CD4-positive, alpha-beta T cell (primary cell): ENCODE measurements at regions not wholly inside any gene's neighbourhood (a gene's known extent, or its start where the extent isn't known, plus 50 kb on each side); places are given as distances from the start of the nearest gene placed in this dataset.

Source experiments
- ATAC-seq: fragments of 200-7000 bp; cut with Tn5 transposase; one replicate; pipeline ENCODE4 v1.10.0; 2022; ENCODE audit warnings: mild to moderate bottlenecking; ENCODE audit not compliant: poor library complexity
- CTCF ChIA-PET: fragments of 350-600 bp; sonication (Branson Sonifier 250); formaldehyde crosslinking; loops from one replicate; lab custom pipeline; 2021; ENCODE audit warnings: antibody characterized with exemption, inconsistent platforms; lab: Charles Lee
- POLR2A ChIA-PET: fragments of 350-600 bp; sonication (Branson Sonifier 250); formaldehyde crosslinking; loops from one replicate; lab custom pipeline; 2021; ENCODE audit warnings: antibody characterized with exemption, inconsistent platforms; lab: Charles Lee
- DNase-seq, 14 experiments: peaks; one replicate each; pipeline ENCODE4 v3.0.0-alpha.2; 2013 to 2020; ENCODE audit warnings: mixed read lengths in 2 of 14
- H3K27ac ChIP-seq, 2 donors: one replicate each; pipeline versions ENCODE4 v1.5.1 to v1.7.0; 2013; ENCODE audit warnings: low read length in 2 of 2, low read depth in 1 of 2, mild to moderate bottlenecking in 1 of 2
- H3K27me3 ChIP-seq, 2 experiments: 1 replicate in 1 of 2; 2 replicates in 1 of 2; pipeline versions ENCODE4 v1.6.1 to v1.7.0; 2013; ENCODE audit warnings: low read length in 2 of 2, control low read depth in 1 of 2, mild to moderate bottlenecking in 1 of 2, moderate library complexity in 1 of 2; ENCODE audit not compliant: insufficient read depth in 2 of 2, control insufficient read depth in 1 of 2
- H3K36me3 ChIP-seq: one replicate; pipeline ENCODE4 v1.6.1; 2013; ENCODE audit warnings: low read length, control low read depth; ENCODE audit not compliant: insufficient read depth
- H3K4me1 ChIP-seq: one replicate; pipeline ENCODE4 v1.6.1; 2013; ENCODE audit warnings: low read length, control low read depth; ENCODE audit not compliant: insufficient read depth
- H3K4me3 ChIP-seq: one replicate; pipeline ENCODE4 v1.5.1; 2013; ENCODE audit warnings: mild to moderate bottlenecking, low read length, moderate library complexity
- H3K9me3 ChIP-seq, 2 experiments: 1 replicate in 1 of 2; 2 replicates in 1 of 2; pipeline versions ENCODE4 v1.6.1 to v1.7.0; 2013; ENCODE audit warnings: low read length in 2 of 2, mild to moderate bottlenecking in 2 of 2, control low read depth in 1 of 2, moderate library complexity in 1 of 2; ENCODE audit not compliant: control insufficient read depth in 1 of 2, insufficient read depth in 1 of 2
- H3K27ac Mint-ChIP-seq: one replicate; pipeline ENCODE4 v1.8.0; 2020; ENCODE audit warnings: mixed read lengths
- H3K27me3 Mint-ChIP-seq: one replicate; pipeline ENCODE4 v1.8.0; 2021; ENCODE audit warnings: mixed read lengths
- H3K36me3 Mint-ChIP-seq: one replicate; pipeline ENCODE4 v1.8.0; 2021; ENCODE audit warnings: low read depth, mixed read lengths
- H3K4me1 Mint-ChIP-seq: one replicate; pipeline ENCODE4 v1.8.0; 2021; ENCODE audit warnings: low read depth, mixed read lengths
- H3K4me3 Mint-ChIP-seq: one replicate; pipeline ENCODE4 v1.8.0; 2020; ENCODE audit warnings: mild to moderate bottlenecking, mixed read lengths
- H3K9me3 Mint-ChIP-seq: one replicate; pipeline ENCODE4 v1.8.0; 2020; ENCODE audit warnings: mixed read lengths
- CTCF ChIP-seq: fragments of 200-600 bp; IDR thresholded peaks from one replicate; pipeline ENCODE4 v1.8.0; 2022; ENCODE audit warnings: antibody characterized with exemption, mild to moderate bottlenecking
- intact Hi-C, 2 experiments: fragments of 100-400 bp; cut with DNase I in 1 of 2; cut with micrococcal nuclease in 1 of 2; formaldehyde crosslinking; loops; one replicate each; pipeline versions ENCODE4 v1.15.1 to v1.9.0; 2023 to 2025; cut with DNase I, micrococcal nuclease

GRCh38 chr15:93981706-93982105 is 249.7 kb upstream of the MCTP2 start:
- H3K4me3 ChIP-seq = no peak overlapping the region
- Mint-ChIP-seq H3K27me3 (no peaks in the 10 kb centered on the region), H3K9me3 (no peaks in the 10 kb centered on the region), H3K27ac (no peak overlapping the region), H3K4me3 (no peak overlapping the region), H3K36me3 (no peaks in the 10 kb centered on the region), H3K4me1 (peaks cover 17% of the 10 kb centered on the region)
- H3K27ac ChIP-seq = no peak overlapping the region
- ATAC-seq (no peak), DNase-seq (no peak)
- POLR2A ChIA-PET = no interaction called here
- no peak for TF ChIP-seq CTCF
- H3K36me3 ChIP-seq = no peaks in the 10 kb centered on the region
- CTCF ChIA-PET = no interaction called here
- peaks cover 13% of the 10 kb centered on the region for H3K4me1 ChIP-seq
- H3K27me3 ChIP-seq = no peaks in the 10 kb centered on the region
- H3K9me3 ChIP-seq = no peaks in the 10 kb centered on the region
- intact Hi-C loops = no loop called here

- H3K27me3 Mint-ChIP-seq = no peaks in the 10 kb centered on the region
- no peaks in the 10 kb centered on the region for H3K27me3 ChIP-seq
- intact Hi-C loops = no loop called here
- ChIA-PET POLR2A (no interaction called here), CTCF (no interaction called here)
- no peak overlapping the region for H3K4me3 Mint-ChIP-seq
- H3K9me3 ChIP-seq = no peaks in the 10 kb centered on the region
- no peak for DNase-seq
- peaks cover 4% of the 10 kb centered on the region for H3K4me1 Mint-ChIP-seq
- H3K9me3 Mint-ChIP-seq = no peaks in the 10 kb centered on the region
- no peak for TF ChIP-seq CTCF
- H3K4me3 ChIP-seq = no peak overlapping the region
- no peaks in the 10 kb centered on the region for H3K36me3 Mint-ChIP-seq
- no peaks in the 10 kb centered on the region for H3K4me1 ChIP-seq
- H3K27ac ChIP-seq = no peak overlapping the region
- H3K27ac Mint-ChIP-seq = no peak overlapping the region
- no peak for ATAC-seq
- H3K36me3 ChIP-seq = no peaks in the 10 kb centered on the region
Measured at GRCh38 chr15:93980261-93980911, 251.0 kb upstream of the MCTP2 start.

- H3K9me3 Mint-ChIP-seq = no peaks in the 10 kb centered on the region
- DNase-seq (no peak), ATAC-seq (no peak)
- no peaks in the 10 kb centered on the region for H3K27me3 Mint-ChIP-seq
- no peaks in the 10 kb centered on the region for H3K4me1 ChIP-seq
- intact Hi-C loops = no loop called here
- CTCF ChIA-PET = no interaction called here
- H3K4me1 Mint-ChIP-seq = no peaks in the 10 kb centered on the region
- H3K27ac ChIP-seq = no peak overlapping the region
- H3K36me3 ChIP-seq = no peaks in the 10 kb centered on the region
- POLR2A ChIA-PET = interaction anchor here (1.0 kb wide), 1 partner anchor 11 kb away, joined by 3 read pairs; no protein-coding TSS in a partner anchor
- H3K36me3 Mint-ChIP-seq = no peaks in the 10 kb centered on the region
- H3K4me3 ChIP-seq = no peak overlapping the region
- no peak overlapping the region for H3K27ac Mint-ChIP-seq
- no peak for TF ChIP-seq CTCF
- no peaks in the 10 kb centered on the region for H3K9me3 ChIP-seq
- no peak overlapping the region for H3K4me3 Mint-ChIP-seq
- no peaks in the 10 kb centered on the region for H3K27me3 ChIP-seq
Measured at GRCh38 chr15:93974804-93975481, 256.4 kb upstream of the MCTP2 start.
